Ammon's horn (tissue), 1 donor: ENCODE measurements at regions not wholly inside any gene's neighbourhood (a gene's known extent, or its start where the extent isn't known, plus 50 kb on each side); places are given as distances from the start of the nearest gene placed in this dataset.

Experiments
- DNase-seq: peaks from one replicate; pipeline ENCODE4 v3.0.0-alpha.2; 2016; ENCODE audit warnings: low spot score

- no peak for DNase-seq
Observed at GRCh38 chr13:38606699-38607535, 80.0 kb upstream of the FREM2 start.

DNA sequence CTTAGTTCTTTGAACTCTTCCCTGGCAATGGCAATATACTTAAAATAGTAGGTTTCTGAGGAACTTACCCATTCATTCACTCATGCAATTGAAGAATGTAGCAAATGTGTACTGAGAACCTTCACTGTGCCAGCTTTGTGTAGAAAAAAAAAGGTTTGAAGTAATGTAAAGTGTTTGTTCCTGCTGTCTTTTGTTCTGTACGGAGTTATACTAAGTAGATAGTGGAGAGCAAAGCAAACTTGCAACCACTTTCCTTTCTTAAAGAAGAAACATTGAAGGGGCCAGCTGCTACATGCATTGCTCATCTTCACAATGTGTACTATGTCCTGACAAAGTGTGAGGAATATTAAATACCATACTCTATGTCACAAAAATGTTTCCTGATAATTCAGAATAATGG lies 68.9 kb upstream of the FREM2 start:
- no peak for DNase-seq

- DNase-seq: no peak
Observed at GRCh38 chr13:38618336-38618735, 68.5 kb upstream of the FREM2 start.

GRCh38 chr13:38618881-38619280 lies 68.0 kb upstream of the FREM2 start:
- DNase-seq: no peak

- no peak for DNase-seq
Observed at GRCh38 chr13:38620876-38621275, 66.0 kb upstream of the FREM2 start.

- DNase-seq: no peak
Observed at GRCh38 chr13:38624822-38625221, 62.1 kb upstream of the FREM2 start.

- DNase-seq: no peak
Observed at GRCh38 chr13:38628554-38628953, 58.3 kb upstream of the FREM2 start.

- no peak for DNase-seq
Observed at GRCh38 chr13:38630780-38631179, 56.1 kb upstream of the FREM2 start.

- DNase-seq: no peak
Observed at GRCh38 chr13:38635030-38635429, 51.8 kb upstream of the FREM2 start.

- DNase-seq: no peak
Observed at GRCh38 chr13:38636073-38636472, 50.8 kb upstream of the FREM2 start.

DNA sequence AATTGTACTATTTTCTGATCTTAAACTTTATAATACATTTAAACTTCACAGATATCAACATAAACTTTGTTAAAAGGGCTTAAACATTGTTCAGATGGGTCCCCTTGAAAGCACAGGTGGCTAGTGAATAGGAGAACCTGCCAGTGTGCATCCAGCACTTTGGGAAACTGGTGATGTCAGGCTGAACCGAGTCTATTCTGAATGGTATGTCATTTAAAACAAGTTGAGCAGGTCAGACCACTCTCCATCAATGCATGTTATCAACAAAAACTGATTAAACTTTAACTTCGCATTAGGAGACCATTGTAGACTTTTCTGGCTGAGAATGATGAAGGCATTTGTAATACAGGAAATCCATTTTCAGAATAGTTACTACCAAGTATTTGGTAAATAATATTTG lies 50.1 kb upstream of the FREM2 start:
- DNase-seq: no peak
